ENCODE measurements at regions not wholly inside any gene's neighbourhood (a gene's known extent, or its start where the extent isn't known, plus 50 kb on each side); places are given as distances from the start of the nearest gene placed in this dataset.

GRCh38 chr3:115381573-115381912 is 234.5 kb upstream of the ZBTB20 start:
- TF ChIP-seq CTCF (conservative IDR thresholded peaks at IDR 0.05; ENCODE audit: low read depth, low read length) (no peak), EZH2 (IDR thresholded peaks at IDR 0.05; ENCODE audit: borderline replicate concordance, low read depth, low read length, poor library complexity, severe bottlenecking) (no peak)

Measured in A673 (cell line).